ENCODE measurements at regions not wholly inside any gene's neighbourhood (a gene's known extent, or its start where the extent isn't known, plus 50 kb on each side); places are given as distances from the start of the nearest gene placed in this dataset.

GRCh38 chr18:64929036-64929435 is 780.1 kb upstream of the LINC00305 start:
- no peak for TF ChIP-seq CREB1 (CRISPR knock-in tag; IDR thresholded peaks at IDR 0.05)
- TF ChIP-seq NR2C2 (CRISPR knock-in tag; IDR thresholded peaks at IDR 0.05): no peak
- no peak for TF ChIP-seq JUN (CRISPR knock-in tag; IDR thresholded peaks at IDR 0.05)
- no peak for TF ChIP-seq ESRRA (CRISPR knock-in tag; IDR thresholded peaks at IDR 0.05; ENCODE audit: borderline replicate concordance)
- no peak for TF ChIP-seq CTCF (IDR thresholded peaks at IDR 0.05)
- no peak for TF ChIP-seq ATF3 (CRISPR knock-in tag; conservative IDR thresholded peaks at IDR 0.05)
- no peak for TF ChIP-seq SP1 (CRISPR knock-in tag; conservative IDR thresholded peaks at IDR 0.05)
- no peak for TF ChIP-seq FOXJ3 (CRISPR knock-in tag; IDR thresholded peaks at IDR 0.05; ENCODE audit: borderline replicate concordance)
- TF ChIP-seq USF1 (CRISPR knock-in tag; IDR thresholded peaks at IDR 0.05): no peak
